ENCODE measurements at regions not wholly inside any gene's neighbourhood (a gene's known extent, or its start where the extent isn't known, plus 50 kb on each side); places are given as distances from the start of the nearest gene placed in this dataset.

DNA sequence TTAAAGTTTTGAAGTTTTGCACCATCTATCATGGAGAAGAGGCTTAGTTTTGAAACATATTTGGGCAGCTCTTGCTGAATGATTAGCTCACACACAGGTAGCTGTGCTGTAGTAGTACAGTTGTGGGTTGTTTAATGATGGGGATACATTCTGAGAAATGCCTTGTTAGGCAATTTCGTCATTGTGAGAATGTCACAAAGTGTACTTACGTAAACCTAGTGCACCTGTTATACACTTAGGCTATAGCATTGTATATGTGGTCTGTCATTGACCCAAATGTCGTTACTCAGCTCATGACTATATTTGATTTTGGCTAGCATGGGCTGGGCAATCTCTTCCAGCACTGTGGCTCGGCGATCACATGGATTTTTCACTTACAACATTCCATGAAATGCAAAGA, 247.2 kb upstream of the IGFBP3 start:
- ATAC-seq (peak; percentile 61), FAIRE-seq (no peak), DNase-seq (ENCODE audit: low read depth, low spot score) (no peak)
- no peaks in the 10 kb centered on the region for H4K20me1 ChIP-seq (ENCODE audit: control insufficient read depth, insufficient read depth)
- in situ Hi-C loops (cut with MboI) = no loop called here
- ChIA-PET POLR2A (no interaction called here), CTCF (interaction anchor here (1.8 kb wide), 1 partner anchor 246 kb away, joined by 5 read pairs; no protein-coding TSS in a partner anchor), SMC1A (ENCODE audit: uncharacterized antibody, unreplicated experiment) (interaction anchor here (0.9 to 2.1 kb wide), 3 partner anchors 14 to 142 kb away, joined by 3 to 6 read pairs (median 4); no protein-coding TSS in a partner anchor), RAD21 (ENCODE audit: unreplicated experiment) (interaction anchor here (1.0 kb wide), 1 partner anchor 134 kb away, joined by 3 read pairs; no protein-coding TSS in a partner anchor)
- no peaks in the 10 kb centered on the region for H3K79me2 ChIP-seq (ENCODE audit: control insufficient read depth, insufficient read depth, low read length)
- no peaks in the 10 kb centered on the region for H3K4me1 ChIP-seq (ENCODE audit: control insufficient read depth, insufficient read depth, low read length)
- no peaks in the 10 kb centered on the region for H3K9me3 ChIP-seq (replicated peaks; ENCODE audit: control insufficient read depth, insufficient read depth, low read length)
- TF ChIP-seq, protein P1, sequence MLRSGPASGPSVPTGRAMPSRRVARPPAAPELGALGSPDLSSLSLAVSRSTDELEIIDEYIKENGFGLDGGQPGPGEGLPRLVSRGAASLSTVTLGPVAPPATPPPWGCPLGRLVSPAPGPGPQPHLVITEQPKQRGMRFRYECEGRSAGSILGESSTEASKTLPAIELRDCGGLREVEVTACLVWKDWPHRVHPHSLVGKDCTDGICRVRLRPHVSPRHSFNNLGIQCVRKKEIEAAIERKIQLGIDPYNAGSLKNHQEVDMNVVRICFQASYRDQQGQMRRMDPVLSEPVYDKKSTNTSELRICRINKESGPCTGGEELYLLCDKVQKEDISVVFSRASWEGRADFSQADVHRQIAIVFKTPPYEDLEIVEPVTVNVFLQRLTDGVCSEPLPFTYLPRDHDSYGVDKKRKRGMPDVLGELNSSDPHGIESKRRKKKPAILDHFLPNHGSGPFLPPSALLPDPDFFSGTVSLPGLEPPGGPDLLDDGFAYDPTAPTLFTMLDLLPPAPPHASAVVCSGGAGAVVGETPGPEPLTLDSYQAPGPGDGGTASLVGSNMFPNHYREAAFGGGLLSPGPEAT (IDR thresholded peaks at IDR 0.05; ENCODE audit: low read depth) = no peak
- peak; percentile 62 for TF ChIP-seq CREM (IDR thresholded peaks at IDR 0.05; ENCODE audit: low read depth)
- no peak for TF ChIP-seq FOXK2 (IDR thresholded peaks at IDR 0.05)
- TF ChIP-seq CREB1 (IDR thresholded peaks at IDR 0.05; ENCODE audit: low read depth) = peak; percentile 64; the same call in 1 of the 2 replicates
- H3K36me3 ChIP-seq (ENCODE audit: control insufficient read depth in 2 of 2, insufficient read depth in 2 of 2, low read length in 1 of 2) = no peaks in the 10 kb centered on the region
- no peak overlapping the region for H3K27ac ChIP-seq (ENCODE audit: control insufficient read depth, insufficient read depth)
- no peak overlapping the region for H3K4me2 ChIP-seq (ENCODE audit: control insufficient read depth, insufficient read depth)
- BruUV-seq (replicated peaks) = no TSS peak
- no peaks in the 10 kb centered on the region for H3K27me3 ChIP-seq (replicated peaks in 1 of 2; ENCODE audit: control insufficient read depth in 2 of 2, insufficient read depth in 2 of 2, low read length in 1 of 2)
- no peak overlapping the region for H2AFZ ChIP-seq (ENCODE audit: control insufficient read depth, low read depth, low read length)
- intact Hi-C loops (cut with micrococcal nuclease; ENCODE audit: unreplicated experiment) = no loop called here
- no peak overlapping the region for H3K9ac ChIP-seq (ENCODE audit: control insufficient read depth, insufficient read depth, low read length)
- WGBS (ENCODE audit: insufficient coverage, insufficient replicate concordance, low lambda C conversion rate, missing lambda C conversion rate) = 21% methylated on average over 5 of the region's 5 CpGs
- no peak overlapping the region for H3K4me3 ChIP-seq

DNA sequence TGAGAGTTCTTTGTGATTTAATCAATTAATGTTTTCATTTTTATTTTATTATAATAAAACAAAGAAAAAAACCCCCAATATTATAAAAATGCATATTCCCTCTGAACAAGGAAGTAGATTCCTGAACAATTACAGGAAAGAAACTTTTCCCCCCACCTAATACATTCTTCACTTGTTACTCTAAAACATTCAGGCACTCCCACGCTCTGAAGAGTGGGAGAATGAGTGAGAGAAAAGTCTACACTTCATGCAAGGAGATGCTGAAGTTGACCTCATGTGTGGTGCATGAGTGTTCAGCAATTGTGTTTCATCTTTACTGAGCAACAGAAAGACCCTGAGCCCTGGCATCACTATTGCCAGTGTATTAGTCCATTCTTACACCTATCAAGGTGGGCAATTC, 244.2 kb upstream of the IGFBP3 start:
- Histone ChIP-seq H3K27me3 (replicated peaks in 1 of 2; ENCODE audit: control insufficient read depth in 2 of 2, insufficient read depth in 2 of 2, low read length in 1 of 2) (no peaks in the 10 kb centered on the region), H3K9me3 (replicated peaks; ENCODE audit: control insufficient read depth, insufficient read depth, low read length) (no peaks in the 10 kb centered on the region; the same call in 2 of the 3 replicates), H3K36me3 (ENCODE audit: control insufficient read depth in 2 of 2, insufficient read depth in 2 of 2, low read length in 1 of 2) (no peaks in the 10 kb centered on the region), H3K79me2 (ENCODE audit: control insufficient read depth, insufficient read depth, low read length) (no peaks in the 10 kb centered on the region), H3K4me1 (ENCODE audit: control insufficient read depth, insufficient read depth, low read length) (no peaks in the 10 kb centered on the region), H3K4me3 (no peak overlapping the region), H3K9ac (ENCODE audit: control insufficient read depth, insufficient read depth, low read length) (no peak overlapping the region), H3K27ac (ENCODE audit: control insufficient read depth, insufficient read depth) (no peak overlapping the region), H4K20me1 (ENCODE audit: control insufficient read depth, insufficient read depth) (no peaks in the 10 kb centered on the region), H2AFZ (ENCODE audit: control insufficient read depth, low read depth, low read length) (no peak overlapping the region), H3K4me2 (ENCODE audit: control insufficient read depth, insufficient read depth) (no peak overlapping the region)
- in situ Hi-C loops (cut with MboI) = no loop called here
- ATAC-seq (no peak), FAIRE-seq (no peak), DNase-seq (ENCODE audit: low read depth, low spot score) (no peak)
- intact Hi-C loops (cut with micrococcal nuclease; ENCODE audit: unreplicated experiment) = no loop called here
- BruUV-seq (replicated peaks) = no TSS peak
- SMC1A ChIA-PET (ENCODE audit: uncharacterized antibody, unreplicated experiment) = no interaction called here
- CTCF ChIA-PET = no interaction called here
- RAD21 ChIA-PET (ENCODE audit: unreplicated experiment) = no interaction called here
- POLR2A ChIA-PET = interaction anchor here (0.6 kb wide), 1 partner anchor 540 kb away, joined by 3 read pairs; no protein-coding TSS in a partner anchor
- WGBS (ENCODE audit: insufficient coverage, insufficient replicate concordance, low lambda C conversion rate, missing lambda C conversion rate) = 0% methylated on average over 1 of the region's 1 CpG
- TF ChIP-seq, protein P2, sequence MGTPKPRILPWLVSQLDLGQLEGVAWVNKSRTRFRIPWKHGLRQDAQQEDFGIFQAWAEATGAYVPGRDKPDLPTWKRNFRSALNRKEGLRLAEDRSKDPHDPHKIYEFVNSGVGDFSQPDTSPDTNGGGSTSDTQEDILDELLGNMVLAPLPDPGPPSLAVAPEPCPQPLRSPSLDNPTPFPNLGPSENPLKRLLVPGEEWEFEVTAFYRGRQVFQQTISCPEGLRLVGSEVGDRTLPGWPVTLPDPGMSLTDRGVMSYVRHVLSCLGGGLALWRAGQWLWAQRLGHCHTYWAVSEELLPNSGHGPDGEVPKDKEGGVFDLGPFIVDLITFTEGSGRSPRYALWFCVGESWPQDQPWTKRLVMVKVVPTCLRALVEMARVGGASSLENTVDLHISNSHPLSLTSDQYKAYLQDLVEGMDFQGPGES (IDR thresholded peaks at IDR 0.05) = no peak
- TF ChIP-seq, protein P3, sequence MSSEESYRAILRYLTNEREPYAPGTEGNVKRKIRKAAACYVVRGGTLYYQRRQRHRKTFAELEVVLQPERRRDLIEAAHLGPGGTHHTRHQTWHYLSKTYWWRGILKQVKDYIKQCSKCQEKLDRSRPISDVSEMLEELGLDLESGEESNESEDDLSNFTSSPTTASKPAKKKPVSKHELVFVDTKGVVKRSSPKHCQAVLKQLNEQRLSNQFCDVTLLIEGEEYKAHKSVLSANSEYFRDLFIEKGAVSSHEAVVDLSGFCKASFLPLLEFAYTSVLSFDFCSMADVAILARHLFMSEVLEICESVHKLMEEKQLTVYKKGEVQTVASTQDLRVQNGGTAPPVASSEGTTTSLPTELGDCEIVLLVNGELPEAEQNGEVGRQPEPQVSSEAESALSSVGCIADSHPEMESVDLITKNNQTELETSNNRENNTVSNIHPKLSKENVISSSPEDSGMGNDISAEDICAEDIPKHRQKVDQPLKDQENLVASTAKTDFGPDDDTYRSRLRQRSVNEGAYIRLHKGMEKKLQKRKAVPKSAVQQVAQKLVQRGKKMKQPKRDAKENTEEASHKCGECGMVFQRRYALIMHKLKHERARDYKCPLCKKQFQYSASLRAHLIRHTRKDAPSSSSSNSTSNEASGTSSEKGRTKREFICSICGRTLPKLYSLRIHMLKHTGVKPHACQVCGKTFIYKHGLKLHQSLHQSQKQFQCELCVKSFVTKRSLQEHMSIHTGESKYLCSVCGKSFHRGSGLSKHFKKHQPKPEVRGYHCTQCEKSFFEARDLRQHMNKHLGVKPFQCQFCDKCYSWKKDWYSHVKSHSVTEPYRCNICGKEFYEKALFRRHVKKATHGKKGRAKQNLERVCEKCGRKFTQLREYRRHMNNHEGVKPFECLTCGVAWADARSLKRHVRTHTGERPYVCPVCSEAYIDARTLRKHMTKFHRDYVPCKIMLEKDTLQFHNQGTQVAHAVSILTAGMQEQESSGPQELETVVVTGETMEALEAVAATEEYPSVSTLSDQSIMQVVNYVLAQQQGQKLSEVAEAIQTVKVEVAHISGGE (CRISPR knock-in tag; IDR thresholded peaks at IDR 0.05) = no peak
- TF ChIP-seq BCL11A (IDR thresholded peaks at IDR 0.05; ENCODE audit: low read depth, low read length) = no peak
- no peak for TF ChIP-seq BACH1 (IDR thresholded peaks at IDR 0.05; ENCODE audit: borderline replicate concordance)
- TF ChIP-seq ZNF24 (IDR thresholded peaks at IDR 0.05) = no peak
- TF ChIP-seq, protein P4, sequence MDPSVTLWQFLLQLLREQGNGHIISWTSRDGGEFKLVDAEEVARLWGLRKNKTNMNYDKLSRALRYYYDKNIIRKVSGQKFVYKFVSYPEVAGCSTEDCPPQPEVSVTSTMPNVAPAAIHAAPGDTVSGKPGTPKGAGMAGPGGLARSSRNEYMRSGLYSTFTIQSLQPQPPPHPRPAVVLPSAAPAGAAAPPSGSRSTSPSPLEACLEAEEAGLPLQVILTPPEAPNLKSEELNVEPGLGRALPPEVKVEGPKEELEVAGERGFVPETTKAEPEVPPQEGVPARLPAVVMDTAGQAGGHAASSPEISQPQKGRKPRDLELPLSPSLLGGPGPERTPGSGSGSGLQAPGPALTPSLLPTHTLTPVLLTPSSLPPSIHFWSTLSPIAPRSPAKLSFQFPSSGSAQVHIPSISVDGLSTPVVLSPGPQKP (IDR thresholded peaks at IDR 0.05; ENCODE audit: low read depth, low read length) = no peak
- TF ChIP-seq BRCA1 (IDR thresholded peaks at IDR 0.05; ENCODE audit: low read depth, low read length) = no peak
- no peak for TF ChIP-seq ZNF274 (IDR thresholded peaks at IDR 0.05; ENCODE audit: insufficient read depth, insufficient read length)
